Left forelimb (tissue), 1 donor: ENCODE measurements at regions not wholly inside any gene's neighbourhood (a gene's known extent, or its start where the extent isn't known, plus 50 kb on each side); places are given as distances from the start of the nearest gene placed in this dataset.

ENCODE experiments used
- DNase-seq: peaks from one replicate; pipeline ENCODE4 v3.0.0-alpha.2; 2018; ENCODE audit warnings: low spot score

DNA sequence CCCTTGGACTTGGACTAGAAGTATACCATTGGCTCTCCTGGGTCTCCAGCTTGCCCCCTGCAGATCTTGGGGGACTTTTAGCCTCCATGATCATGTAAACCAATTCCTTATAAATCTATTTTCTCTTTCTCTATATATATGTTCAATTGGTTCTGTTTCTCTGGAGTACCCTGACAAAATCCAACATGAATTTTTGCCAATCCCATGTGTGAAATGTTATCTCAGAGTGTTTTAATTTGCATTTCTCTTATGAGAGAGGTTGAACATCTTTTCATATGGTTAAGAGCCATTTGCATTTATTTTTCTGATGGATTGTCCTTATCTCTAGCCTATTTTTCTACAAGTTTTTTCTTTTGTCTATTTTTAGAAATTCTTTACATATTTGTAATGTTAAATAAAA lies 131.7 kb upstream of the NEO1 start:
- no peak for DNase-seq

DNA sequence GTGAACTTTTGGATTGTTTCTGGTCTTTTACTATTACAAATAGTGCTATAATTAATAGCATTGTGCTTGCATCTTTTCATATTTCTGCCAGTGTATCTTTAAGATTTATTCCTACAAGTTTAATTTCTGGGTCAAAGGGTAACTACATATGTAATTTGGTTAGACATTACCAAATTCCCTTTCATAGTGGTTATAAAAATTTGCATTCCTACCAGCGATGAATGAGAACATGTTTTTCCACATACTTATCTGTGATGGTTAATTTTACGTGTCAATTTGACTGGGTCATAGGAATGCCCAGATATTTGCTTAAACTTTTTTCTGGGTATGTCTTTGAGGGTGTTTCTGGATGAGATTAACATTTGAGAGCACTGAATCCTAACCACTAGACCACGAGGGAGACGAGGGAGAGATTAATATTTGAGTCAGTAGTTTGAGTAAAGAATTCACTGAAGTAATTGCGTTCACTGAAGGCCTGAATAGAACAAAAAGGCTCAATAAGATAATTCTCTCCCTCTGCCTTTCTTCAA lies 132.3 kb upstream of the NEO1 start:
- DNase-seq = no peak

DNA sequence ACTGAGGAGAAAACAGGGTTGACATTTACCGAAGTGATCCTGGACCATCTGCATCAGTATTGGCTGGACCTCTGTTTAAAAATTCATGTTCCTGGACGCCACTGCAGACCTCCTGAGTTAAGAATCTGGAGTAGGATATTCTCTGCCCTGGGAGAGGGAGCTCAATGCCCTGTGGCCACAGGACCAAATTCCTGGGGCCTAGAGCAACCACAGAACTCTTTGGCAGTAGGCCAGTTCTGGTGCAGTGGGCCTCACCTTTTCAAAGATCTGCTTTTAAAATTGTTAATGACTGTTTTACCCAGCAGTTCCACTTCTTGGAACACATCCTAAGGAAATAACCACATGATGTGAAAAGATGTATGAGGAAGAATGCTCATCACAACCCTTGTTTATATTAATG lies 133.3 kb upstream of the ADPGK start:
- DNase-seq = no peak

DNA sequence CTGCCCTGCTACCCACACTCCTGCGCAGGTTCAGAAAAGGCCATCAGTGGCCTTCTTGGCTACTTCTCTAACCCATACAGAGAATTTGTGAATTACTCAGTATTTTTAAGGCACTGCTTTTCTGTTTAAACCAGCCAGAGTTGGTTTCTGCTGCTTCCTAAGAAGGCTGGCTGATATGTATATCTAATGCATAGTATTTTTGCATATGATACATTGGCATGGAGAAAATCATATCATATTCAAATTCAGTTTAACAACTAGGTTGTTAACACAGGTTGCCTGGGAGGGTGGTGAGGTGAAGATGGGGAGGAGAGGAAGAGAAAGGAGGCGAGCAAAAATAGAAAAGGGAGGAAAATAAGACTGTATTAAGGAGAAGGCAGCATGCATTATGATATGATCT lies 132.8 kb upstream of the ADPGK start:
- no peak for DNase-seq

DNA sequence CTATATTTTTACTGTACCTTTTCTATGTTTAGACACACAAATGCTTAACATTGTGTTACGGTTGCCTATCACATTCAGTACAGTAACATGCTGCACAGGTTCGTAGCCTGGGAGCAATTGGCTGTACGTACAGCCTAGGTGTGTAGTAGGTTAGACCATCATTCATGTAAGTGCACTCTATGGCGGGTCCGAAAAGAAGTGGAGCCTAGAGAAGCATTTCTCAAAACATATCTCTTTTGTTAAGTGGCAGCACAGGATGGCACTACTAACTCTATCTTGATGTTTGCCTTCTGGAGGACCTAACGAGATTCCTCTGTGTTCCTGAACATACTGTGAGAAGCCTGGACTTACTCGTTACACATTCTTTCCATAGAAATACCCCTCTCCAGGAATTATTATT lies 132.3 kb upstream of the ADPGK start:
- DNase-seq = no peak

DNA sequence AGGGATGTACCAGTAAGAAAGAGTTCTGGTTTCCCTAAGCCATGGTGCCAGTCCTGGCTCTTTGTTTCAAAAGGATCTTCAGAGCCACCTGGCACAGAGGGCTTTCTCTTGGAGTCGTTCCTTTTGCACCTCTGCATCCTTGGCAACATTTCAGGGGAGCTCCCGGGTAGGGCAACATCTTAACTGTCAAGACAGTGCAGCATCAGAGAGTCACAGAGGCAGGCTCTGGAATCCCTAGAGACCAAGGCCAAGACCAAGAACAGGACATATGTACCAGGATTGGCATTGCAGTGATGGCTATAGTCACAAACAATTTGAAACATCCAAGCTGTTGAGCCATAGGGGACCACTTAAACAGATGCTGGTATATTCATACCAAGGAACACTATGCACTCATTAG lies 129.4 kb upstream of the ADPGK start:
- no peak for DNase-seq

DNA sequence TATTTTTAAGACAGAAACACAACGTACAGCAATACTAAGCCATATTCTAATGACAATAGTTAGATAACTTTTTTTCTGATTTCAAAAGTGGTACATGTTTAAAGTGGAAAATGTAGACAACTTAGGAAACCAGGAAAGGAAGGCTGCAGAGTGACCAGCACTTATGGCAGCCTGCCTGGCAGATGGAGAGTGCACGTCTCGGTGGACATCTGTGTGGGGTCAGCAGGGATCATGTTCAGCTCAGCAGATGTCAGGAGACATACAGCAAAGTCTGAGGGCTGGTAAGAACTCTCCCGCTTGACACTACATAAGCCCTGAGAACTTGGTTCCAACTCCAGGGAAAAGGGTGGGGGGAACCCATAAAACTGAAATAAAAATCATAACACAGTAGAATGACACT lies 128.6 kb upstream of the ADPGK start:
- no peak for DNase-seq

DNA sequence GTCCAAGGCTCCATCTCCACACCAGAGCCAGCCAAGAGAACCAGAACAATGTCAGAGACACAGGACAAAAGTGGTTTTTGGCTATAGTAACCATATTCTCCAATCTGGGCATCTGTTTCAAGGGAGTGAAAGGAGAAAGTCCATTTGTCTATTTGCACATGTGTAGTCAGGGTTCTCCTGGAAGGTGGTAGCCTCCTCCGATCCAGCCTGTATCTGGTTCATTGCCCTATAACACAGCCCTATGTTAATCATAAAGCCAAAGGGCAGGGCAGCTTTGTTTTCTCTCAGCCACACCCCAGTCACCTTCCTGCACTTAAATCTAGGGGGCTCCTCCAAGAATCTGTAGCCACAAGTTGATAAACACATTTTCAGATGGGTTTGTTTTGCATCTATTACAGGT lies 128.1 kb upstream of the ADPGK start:
- DNase-seq = no peak

DNA sequence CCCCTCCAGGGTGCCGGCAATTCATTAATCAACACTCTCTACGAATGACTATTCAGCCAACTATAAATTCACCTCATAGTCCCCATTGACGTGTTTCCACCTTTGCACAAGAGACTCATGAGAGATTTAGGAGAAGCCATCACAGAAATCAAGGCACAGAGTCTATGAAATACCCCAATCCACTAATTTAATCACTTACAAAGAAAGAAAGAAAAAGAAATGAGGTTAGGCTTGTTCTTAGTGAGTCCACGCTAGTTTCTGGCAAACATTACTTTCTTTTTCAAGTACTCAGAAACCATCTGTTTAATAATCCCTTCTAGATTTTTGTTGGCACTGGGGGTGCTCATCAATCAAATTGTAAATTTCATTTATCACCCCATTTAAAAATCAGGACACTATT lies 125.2 kb upstream of the ADPGK start:
- DNase-seq = no peak

DNA sequence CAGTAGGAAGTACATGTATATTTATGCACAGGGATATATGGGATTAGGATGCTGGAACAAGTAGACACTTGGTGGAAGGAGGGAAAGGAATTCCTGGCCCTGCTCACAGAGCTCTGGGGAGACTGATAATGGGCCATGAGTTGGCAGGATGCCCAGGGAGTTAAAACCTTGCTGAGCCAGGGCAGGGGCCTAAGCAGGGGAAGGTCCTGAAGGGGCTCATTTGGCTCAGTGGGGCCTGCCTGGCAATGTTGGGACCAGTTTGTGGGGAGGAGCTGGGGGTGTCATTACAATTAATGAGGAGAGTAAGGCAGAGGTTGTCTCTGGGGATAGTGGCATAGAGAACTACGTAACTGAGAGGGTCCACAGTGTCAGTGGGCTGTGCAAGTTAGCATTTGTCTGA lies 124.2 kb upstream of the ADPGK start:
- DNase-seq = no peak

DNA sequence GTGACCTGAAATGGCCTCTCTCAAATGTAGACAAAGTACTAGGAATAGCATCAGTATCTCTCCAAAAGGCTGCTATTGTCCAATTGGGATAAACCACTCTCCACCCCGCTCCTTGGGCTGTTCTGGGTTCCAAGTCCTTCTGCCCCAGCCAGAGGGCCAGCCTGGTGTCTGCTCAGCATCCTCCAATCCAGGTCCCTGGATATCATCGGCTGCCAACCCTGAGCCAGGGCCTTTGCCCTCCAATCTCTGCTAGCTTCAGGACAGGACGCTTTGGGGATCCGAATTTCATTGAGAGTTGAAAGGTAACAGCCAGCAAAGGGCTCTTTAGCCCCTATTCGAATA lies 119.3 kb upstream of the ADPGK start:
- no peak for DNase-seq

DNA sequence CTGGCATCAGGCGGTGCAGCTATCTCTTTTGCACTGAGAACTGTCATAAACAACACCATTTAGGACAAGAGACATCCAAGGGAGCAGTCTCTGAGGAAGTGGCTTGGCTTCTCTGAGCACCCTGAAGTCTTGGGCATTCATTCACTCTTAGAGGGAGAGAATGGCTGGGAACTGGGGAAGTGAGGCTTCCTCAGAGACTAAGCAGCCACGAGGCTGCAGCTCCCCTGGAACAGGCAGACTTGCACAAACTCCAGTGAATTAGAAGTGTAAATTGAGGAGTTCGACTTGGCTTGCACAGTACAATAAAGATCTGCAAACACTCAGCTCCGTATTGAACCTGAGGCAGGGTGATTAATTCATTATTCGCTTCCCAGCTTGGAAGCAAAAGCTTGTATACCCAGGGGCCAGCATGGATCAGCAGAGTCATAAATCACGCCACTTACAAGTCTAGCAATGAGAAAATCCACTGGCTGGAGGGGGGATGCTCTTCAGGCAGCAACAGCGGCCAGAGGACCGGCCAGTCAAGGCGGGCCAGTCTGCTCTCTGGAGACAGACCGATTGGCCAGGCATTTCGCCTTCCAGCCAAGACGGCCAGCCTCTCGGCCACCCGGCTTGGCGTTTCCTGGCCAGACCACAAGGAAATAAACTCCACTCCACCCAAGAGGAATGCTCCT lies 118.8 kb upstream of the ADPGK start:
- no peak for DNase-seq

DNA sequence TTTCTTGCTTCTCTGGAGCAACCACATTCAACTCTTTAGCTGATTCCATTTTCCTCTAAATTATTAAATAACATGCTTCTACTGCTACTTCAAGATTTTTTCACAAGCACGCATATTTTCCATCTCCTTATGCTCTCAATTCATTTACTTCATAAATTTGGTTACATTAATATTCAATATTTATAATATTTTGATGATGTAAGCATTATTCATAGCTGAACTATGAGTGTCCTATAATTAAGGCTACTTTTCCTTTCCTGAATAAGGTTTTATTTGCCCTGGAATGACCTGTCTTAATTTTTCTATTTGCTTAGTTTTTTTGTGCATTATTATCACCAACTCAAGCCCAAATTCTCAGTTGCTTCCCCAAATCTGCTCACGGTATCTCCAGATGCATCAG lies 109.4 kb upstream of the ADPGK start:
- no peak for DNase-seq

DNA sequence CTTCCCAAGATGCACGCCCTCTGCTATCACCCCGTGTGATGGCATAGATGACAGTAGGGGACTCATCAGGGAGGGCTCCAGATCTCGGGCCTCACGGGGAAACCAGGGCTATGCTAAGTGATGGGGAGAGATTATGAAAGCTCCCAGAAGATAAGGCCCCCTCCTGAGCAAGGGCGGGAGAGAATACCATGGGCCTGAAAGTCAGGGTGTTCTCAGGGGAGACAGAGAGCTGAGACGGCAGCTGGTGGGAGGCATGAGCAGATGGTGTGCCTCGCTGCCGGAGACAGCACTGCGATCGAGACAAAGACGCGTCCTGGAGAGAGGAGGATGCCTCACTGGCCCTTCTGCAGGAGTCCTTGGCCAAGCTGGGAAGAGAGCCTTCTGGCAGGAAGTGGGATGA lies 106.5 kb upstream of the ADPGK start:
- no peak for DNase-seq

DNA sequence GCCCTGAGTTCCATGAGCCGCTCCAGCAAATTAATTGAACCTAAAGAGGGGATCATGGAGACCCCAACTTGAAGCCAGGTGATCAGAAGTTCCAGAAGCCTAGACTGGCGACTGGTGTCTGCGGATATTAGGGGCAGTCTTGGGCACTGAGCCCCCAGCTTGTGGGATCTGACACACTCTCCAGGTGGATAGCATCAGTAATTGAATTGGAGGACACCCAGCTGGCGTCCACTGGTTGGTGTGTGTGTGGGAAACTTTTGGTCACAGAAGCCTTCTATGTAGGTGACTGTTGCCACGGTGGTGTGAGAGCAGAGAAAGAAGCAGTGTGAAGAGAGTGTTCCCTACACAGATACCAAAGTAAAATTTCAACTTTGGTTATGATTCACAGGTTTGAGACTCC lies 106.0 kb upstream of the ADPGK start:
- DNase-seq = no peak

DNA sequence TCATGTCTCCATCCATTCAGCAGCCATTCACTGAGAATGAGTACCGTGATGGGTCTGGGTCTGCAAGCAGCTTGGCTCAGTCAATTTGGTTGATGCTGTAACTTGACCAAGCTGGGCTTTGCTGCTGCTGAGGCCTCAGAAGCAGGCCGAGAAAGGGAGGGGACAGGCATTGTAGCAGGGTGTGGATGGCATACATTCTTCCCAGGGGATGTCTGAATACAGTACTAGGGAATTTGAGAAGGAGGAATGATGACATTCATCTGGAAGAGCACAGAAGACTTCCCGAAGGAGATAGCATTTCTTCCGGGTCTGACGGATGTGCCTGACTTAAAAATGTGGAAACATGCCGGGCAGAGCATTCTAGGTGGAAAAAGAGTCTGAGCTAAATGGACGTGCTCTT lies 105.3 kb upstream of the ADPGK start:
- DNase-seq = no peak

DNA sequence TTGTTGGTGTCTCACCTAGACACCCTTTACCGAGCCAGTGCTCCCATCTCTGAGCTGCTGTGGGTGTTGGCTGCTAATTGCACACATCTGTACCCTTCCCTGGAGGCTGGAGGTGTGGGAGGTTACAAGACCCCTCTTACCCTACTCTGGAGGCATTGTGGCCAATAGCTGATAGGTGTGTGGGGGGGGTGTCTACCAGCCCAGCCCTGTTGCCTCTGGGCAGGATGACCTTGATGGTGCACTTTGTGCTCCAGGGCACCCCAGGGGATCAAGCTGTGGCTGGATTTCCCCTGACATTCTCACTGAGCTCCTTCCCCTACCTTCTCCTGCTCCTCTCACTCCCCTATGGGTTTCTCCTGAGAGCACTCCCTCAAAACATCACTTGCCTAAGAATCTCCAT lies 104.7 kb upstream of the ADPGK start:
- DNase-seq = no peak

DNA sequence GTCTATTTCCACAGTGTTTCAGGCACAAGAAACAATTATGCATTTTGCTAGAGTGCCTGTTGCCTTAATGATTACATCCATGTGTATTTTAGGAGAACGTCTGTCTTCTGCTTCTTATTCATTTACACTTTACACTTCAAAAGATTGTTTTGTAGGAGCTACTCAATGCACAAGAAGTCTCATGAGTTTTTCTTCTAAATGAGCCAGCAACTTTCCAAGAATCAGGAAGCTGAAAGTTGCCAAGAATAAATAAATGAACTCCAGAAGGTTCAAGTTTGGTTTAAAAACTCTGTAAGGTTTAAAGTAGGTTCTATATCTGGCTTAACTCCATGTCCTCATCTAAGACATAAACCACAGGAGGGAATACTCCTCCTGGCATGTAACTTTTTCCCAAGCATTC lies 103.8 kb upstream of the ADPGK start:
- no peak for DNase-seq

DNA sequence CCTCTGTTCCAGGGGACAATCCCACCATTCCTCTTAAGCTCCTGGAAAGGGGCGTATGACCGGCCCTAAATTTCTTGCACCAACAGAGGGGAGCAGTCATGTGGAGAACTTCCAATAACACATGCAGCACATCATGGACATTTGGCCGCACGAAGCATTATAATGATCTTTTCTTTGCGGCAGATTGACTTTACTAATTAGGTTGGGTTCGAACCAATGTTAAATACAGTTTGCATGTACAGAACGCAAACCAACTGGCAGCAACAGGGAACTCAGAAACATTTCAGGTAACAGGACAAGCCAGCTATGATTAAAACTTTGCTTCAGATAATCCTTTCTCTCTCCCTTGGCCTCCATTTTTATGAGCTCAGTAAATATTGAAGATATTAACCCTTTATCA lies 100.8 kb upstream of the ADPGK start:
- no peak for DNase-seq

DNA sequence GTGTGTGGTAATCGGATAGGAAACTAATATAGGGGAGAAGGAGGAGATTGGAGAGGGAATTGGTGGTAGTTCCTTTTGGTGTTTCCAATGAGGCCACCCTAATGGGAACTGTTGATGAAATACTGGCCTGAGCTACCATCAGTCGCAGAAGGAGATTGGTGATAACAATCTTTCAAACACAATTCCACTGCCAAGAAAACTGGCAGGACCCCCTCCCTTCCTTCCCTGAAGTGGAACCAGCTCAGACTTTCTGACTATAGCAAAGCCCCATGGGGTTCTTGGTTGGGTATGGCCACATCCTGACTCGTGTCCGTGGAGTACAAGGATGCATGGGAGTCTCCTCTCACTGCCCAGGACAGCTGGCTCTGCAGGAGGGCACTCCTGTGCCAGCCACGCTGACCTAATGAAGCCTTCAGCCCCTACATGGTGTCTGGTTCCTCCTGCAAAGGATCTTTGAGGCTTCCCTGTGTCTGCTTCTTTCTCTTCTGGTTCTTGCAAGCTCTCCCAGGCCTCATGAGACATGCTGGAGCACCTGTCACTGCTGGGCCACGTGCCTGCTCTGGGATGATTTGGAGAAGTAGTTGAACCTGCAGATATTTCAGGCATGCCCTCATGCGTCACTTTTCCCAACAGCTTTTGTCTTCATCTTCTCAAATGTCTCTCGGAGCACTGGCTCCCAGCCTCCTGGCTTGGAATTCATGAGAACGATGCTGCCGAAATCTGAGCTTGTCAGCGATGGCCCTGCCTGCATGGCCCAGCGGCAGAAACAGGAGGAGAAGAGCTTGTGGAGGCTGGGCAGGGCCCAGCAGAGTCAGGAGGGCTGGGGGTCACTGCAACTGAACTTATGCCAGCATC lies 90.0 kb upstream of the ADPGK start:
- no peak for DNase-seq

DNA sequence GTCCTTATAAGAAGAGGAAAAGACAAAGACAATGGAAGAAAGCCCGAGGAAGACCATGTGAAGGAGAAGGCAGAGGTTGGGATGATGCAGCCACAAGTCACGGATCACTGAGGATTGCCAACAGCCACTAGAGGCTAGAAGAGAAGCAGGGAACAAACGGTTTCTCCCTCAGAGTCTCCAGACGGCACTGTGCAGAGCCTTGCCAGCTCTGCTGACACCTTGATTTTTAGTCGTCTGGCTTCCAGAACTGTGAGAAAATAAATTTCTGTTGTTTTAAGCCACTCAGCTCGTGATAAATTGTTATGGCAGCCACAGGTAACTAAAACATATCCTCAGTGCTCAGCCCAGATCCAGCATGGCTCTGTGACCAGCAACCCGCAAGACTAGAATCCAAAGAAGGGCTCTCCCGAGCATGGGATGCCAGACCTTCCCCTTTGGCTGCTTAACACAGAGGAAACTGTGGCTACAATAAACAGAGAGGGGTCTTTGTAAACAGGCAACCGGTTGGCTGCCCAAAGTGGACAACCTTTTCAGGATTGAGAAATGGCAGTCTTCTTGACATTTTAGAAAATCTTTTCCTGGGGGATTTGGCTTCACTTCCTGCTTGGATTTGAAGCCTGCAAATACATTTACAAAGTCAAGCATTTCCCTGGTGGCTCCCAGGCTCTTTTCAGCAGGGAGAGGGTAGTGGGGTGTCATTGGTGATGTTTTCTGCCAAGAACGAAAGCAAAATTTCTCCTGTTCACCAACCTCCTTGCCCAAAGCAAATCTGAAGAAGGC lies 88.7 kb upstream of the ADPGK start:
- no peak for DNase-seq

DNA sequence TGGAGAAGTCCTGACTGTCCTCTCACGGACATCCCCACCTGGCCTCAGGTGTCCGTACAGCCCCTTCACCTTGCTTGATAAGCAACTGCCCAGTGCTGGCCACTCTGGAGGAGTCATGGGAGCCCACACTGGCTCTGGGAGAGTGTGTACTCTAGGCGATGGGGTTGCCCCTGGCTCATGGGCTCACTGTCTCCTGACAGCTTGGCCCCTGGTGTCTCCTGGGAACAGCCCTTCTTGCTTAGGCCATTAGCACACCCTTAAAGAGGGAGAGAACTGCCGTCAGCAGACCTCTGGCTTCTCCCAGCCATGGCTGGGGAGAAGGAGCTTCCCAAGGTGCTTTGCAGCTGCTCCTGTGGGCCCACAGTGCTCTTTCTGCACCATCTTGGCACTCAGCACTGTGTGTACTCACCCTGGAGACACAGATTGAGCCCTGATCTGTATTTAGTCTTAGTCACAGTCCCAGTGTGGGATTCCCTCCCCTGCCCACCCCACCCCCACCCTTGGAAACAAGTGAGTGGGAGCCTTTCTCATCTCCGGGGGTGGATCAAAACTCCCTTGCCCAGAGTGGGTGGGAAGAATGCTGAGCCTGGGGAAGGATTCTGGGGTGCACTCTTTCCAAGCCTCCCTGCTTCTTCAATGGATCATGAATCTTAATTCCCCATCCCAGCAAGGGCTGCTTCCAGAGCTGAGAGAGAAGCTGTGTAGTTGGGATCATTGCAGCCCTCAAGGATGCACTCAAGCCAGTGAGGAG lies 83.5 kb upstream of the ADPGK start:
- DNase-seq = no peak
